Ramos (cell line): ENCODE measurements at regions not wholly inside any gene's neighbourhood (a gene's known extent, or its start where the extent isn't known, plus 50 kb on each side); places are given as distances from the start of the nearest gene placed in this dataset.
"Not testable (repeated sequence)": the region's sequence is repeated elsewhere in the genome, so short reads cannot be mapped to it uniquely, and the experiment has no call there.

Source experiments
- in situ Hi-C: fragments of 300-500 bp; cut with MboI; formaldehyde crosslinking; loops from one replicate; pipeline ENCODE4 v1.14.3; 2022; ENCODE audit warnings: low sequenced_read_pairs; ENCODE audit not compliant: unreplicated experiment

GRCh38 chr3:153976891-153977554 is 144.2 kb upstream of the ARHGEF26 start:
- in situ Hi-C loops: no loop called here

GRCh38 chr3:153978006-153978405 is 143.2 kb upstream of the ARHGEF26 start:
- in situ Hi-C loops: no loop called here

GRCh38 chr3:153979418-153980251 is 141.6 kb upstream of the ARHGEF26 start:
- in situ Hi-C loops: no loop called here

GRCh38 chr3:153980252-153980590 is 141.0 kb upstream of the ARHGEF26 start:
- in situ Hi-C loops: no loop called here

GRCh38 chr3:153997364-153997763 is 123.8 kb upstream of the ARHGEF26 start:
- in situ Hi-C loops: not testable (repeated sequence)

GRCh38 chr3:154003649-154004048 is 117.5 kb upstream of the ARHGEF26 start:
- in situ Hi-C loops: loop anchor here (25.0 kb wide), 1 partner anchor 966 kb away; no protein-coding TSS in a partner anchor

GRCh38 chr3:154011036-154011435 is 110.2 kb upstream of the ARHGEF26 start:
- in situ Hi-C loops: loop anchor here (25.0 kb wide), 1 partner anchor 974 kb away; no protein-coding TSS in a partner anchor

- in situ Hi-C loops: loop anchor here (25.0 kb wide), 1 partner anchor 976 kb away; no protein-coding TSS in a partner anchor
Measured at GRCh38 chr3:154013736-154014135, 107.5 kb upstream of the ARHGEF26 start.

- in situ Hi-C loops: loop anchor here (25.0 kb wide), 1 partner anchor 978 kb away; no protein-coding TSS in a partner anchor
Measured at GRCh38 chr3:154015307-154015706, 105.9 kb upstream of the ARHGEF26 start.

- in situ Hi-C loops: loop anchor here (25.0 kb wide), 1 partner anchor 981 kb away; no protein-coding TSS in a partner anchor
Measured at GRCh38 chr3:154018100-154018696, 103.0 kb upstream of the ARHGEF26 start.

- in situ Hi-C loops: loop anchor here (25.0 kb wide), 1 partner anchor 985 kb away; no protein-coding TSS in a partner anchor
Measured at GRCh38 chr3:154022606-154023005, 98.6 kb upstream of the ARHGEF26 start.

- in situ Hi-C loops: loop anchor here (25.0 kb wide), 1 partner anchor 986 kb away; no protein-coding TSS in a partner anchor
Measured at GRCh38 chr3:154023148-154023547, 98.0 kb upstream of the ARHGEF26 start.

- in situ Hi-C loops: no loop called here
Measured at GRCh38 chr3:154025007-154025406, 96.2 kb upstream of the ARHGEF26 start.

GRCh38 chr3:154029926-154030325 is 91.3 kb upstream of the ARHGEF26 start:
- in situ Hi-C loops: no loop called here

GRCh38 chr3:154034797-154035330 is 86.3 kb upstream of the ARHGEF26 start:
- in situ Hi-C loops: no loop called here

- in situ Hi-C loops: no loop called here
Measured at GRCh38 chr3:154040283-154040682, 80.9 kb upstream of the ARHGEF26 start.

- in situ Hi-C loops: no loop called here
Measured at GRCh38 chr3:154044671-154045070, 76.5 kb upstream of the ARHGEF26 start.

- in situ Hi-C loops: no loop called here
Measured at GRCh38 chr3:154050216-154050615, 71.0 kb upstream of the ARHGEF26 start.

- in situ Hi-C loops: no loop called here
Measured at GRCh38 chr3:154050766-154051165, 70.4 kb upstream of the ARHGEF26 start.

- in situ Hi-C loops: no loop called here
Measured at GRCh38 chr3:154059833-154060232, 61.4 kb upstream of the ARHGEF26 start.
